H9 (cell line): ENCODE measurements at regions not wholly inside any gene's neighbourhood (a gene's known extent, or its start where the extent isn't known, plus 50 kb on each side); places are given as distances from the start of the nearest gene placed in this dataset.

Experiments used
- DNase-seq: peaks from one replicate; pipeline ENCODE4 v3.0.0-alpha.2; 2017
- H2AFZ ChIP-seq: one replicate; pipeline ENCODE4 v1.6.1; 2013; ENCODE audit warnings: mild to moderate bottlenecking, low read length, control low read depth, moderate library complexity
- H2AK5ac ChIP-seq: 2 replicates; pipeline ENCODE4 v1.6.1; 2013; ENCODE audit warnings: low read length, control low read depth, mixed read lengths; ENCODE audit not compliant: insufficient read length
- H2BK120ac ChIP-seq: one replicate; pipeline ENCODE4 v1.6.1; 2013; ENCODE audit warnings: low read depth, mild to moderate bottlenecking, low read length, control low read depth, inconsistent platforms; ENCODE audit not compliant: poor library complexity, severe bottlenecking
- H2BK12ac ChIP-seq: 2 replicates; pipeline ENCODE4 v1.6.1; 2013; ENCODE audit warnings: low read length, control low read depth, mixed read lengths, low read depth; ENCODE audit not compliant: insufficient read length
- H2BK15ac ChIP-seq: 2 replicates; pipeline ENCODE4 v1.6.1; 2013; ENCODE audit warnings: low read depth, low read length, control low read depth
- H2BK20ac ChIP-seq: one replicate; pipeline ENCODE4 v1.6.1; 2013; ENCODE audit warnings: low read depth, mild to moderate bottlenecking, low read length, control low read depth, inconsistent platforms; ENCODE audit not compliant: poor library complexity, severe bottlenecking
- H2BK5ac ChIP-seq: 2 replicates; pipeline ENCODE4 v1.6.1; 2013; ENCODE audit warnings: low read length, control low read depth, mixed read lengths; ENCODE audit not compliant: insufficient read length
- H3K14ac ChIP-seq: 2 replicates; pipeline ENCODE4 v1.6.1; 2013; ENCODE audit warnings: low read length, control low read depth; ENCODE audit not compliant: insufficient read depth
- H3K18ac ChIP-seq: 2 replicates; pipeline ENCODE4 v1.6.1; 2013; ENCODE audit warnings: low read depth, mild to moderate bottlenecking, mixed read lengths, low read length, control low read depth; ENCODE audit not compliant: insufficient read length
- H3K23ac ChIP-seq: 2 replicates; pipeline ENCODE4 v1.6.1; 2013; ENCODE audit warnings: low read length, control low read depth, mixed read lengths, low read depth; ENCODE audit not compliant: insufficient read length
- H3K23me2 ChIP-seq: 2 replicates; pipeline ENCODE4 v1.6.1; 2013; ENCODE audit warnings: low read depth, mild to moderate bottlenecking, mixed read lengths, low read length, control low read depth; ENCODE audit not compliant: insufficient read length, poor library complexity, severe bottlenecking
- H3K27ac ChIP-seq: 2 replicates; pipeline ENCODE4 v1.5.1; 2013; ENCODE audit warnings: low read length, control low read depth, mixed read lengths, low read depth; ENCODE audit not compliant: insufficient read length
- H3K27me3 ChIP-seq: 2 replicates; pipeline ENCODE4 v1.6.1; 2013; ENCODE audit warnings: low read length, control low read depth, inconsistent platforms; ENCODE audit not compliant: insufficient read depth
- H3K4ac ChIP-seq: 2 replicates; pipeline ENCODE4 v1.6.1; 2013; ENCODE audit warnings: low read depth, mild to moderate bottlenecking, control low read depth, inconsistent platforms, low read length, moderate library complexity
- H3K4me1 ChIP-seq: 2 replicates; pipeline ENCODE4 v1.6.1; 2013; ENCODE audit warnings: low read length, control low read depth, inconsistent platforms; ENCODE audit not compliant: insufficient read depth
- H3K4me2 ChIP-seq: 2 replicates; pipeline ENCODE4 v1.6.1; 2013; ENCODE audit warnings: low read length, control low read depth, mixed read lengths; ENCODE audit not compliant: insufficient read length, insufficient read depth
- H3K56ac ChIP-seq: 2 replicates; pipeline ENCODE4 v1.6.1; 2013; ENCODE audit warnings: low read depth, mild to moderate bottlenecking, mixed read lengths, low read length, control low read depth; ENCODE audit not compliant: insufficient read length
- H3K79me1 ChIP-seq: 2 replicates; pipeline ENCODE4 v1.6.1; 2013; ENCODE audit warnings: low read depth, mild to moderate bottlenecking, moderate library complexity, low read length, control low read depth, inconsistent platforms; ENCODE audit not compliant: insufficient read depth, poor library complexity, severe bottlenecking
- H3K79me2 ChIP-seq: 2 replicates; pipeline ENCODE4 v1.6.1; 2013; ENCODE audit warnings: low read length, control low read depth, inconsistent platforms; ENCODE audit not compliant: insufficient read depth
- H3K9ac ChIP-seq: 2 replicates; pipeline ENCODE4 v1.6.1; 2013; ENCODE audit warnings: low read length, control low read depth, mixed read lengths; ENCODE audit not compliant: insufficient read length; ENCODE audit errors: extremely low read depth
- H3K9me3 ChIP-seq: one replicate; pipeline ENCODE4 v1.6.1; 2013; ENCODE audit warnings: low read depth, low read length, inconsistent platforms; ENCODE audit not compliant: control insufficient read depth
- H3T11ph ChIP-seq: one replicate; pipeline ENCODE4 v1.6.1; 2013; ENCODE audit warnings: mild to moderate bottlenecking, low read length, control low read depth, inconsistent platforms
- H4K20me1 ChIP-seq: one replicate; pipeline ENCODE4 v1.6.1; 2013; ENCODE audit not compliant: control insufficient read depth, insufficient read length, insufficient read depth
- H4K5ac ChIP-seq: 2 replicates; pipeline ENCODE4 v1.6.1; 2013; ENCODE audit warnings: low read depth, mild to moderate bottlenecking, mixed read lengths, low read length, control low read depth; ENCODE audit not compliant: insufficient read length
- H4K8ac ChIP-seq: replicated peaks from 2 replicates; pipeline ENCODE4 v1.6.1; 2013; ENCODE audit warnings: low read length, control low read depth, mixed read lengths, low read depth; ENCODE audit not compliant: insufficient read length
- H4K91ac ChIP-seq: 2 replicates; pipeline ENCODE4 v1.6.1; 2013; ENCODE audit warnings: low read depth, mild to moderate bottlenecking, moderate library complexity, mixed read lengths, low read length, control low read depth; ENCODE audit not compliant: insufficient read length
- H3K27ac Mint-ChIP-seq, 3 experiments: 2 replicates in 2 of 3; 3 replicates in 1 of 3; pipeline ENCODE4 v1.8.0; 2020 to 2021; ENCODE audit warnings: mixed read lengths in 3 of 3, mild to moderate bottlenecking in 1 of 3, moderate library complexity in 1 of 3
- H3K27me3 Mint-ChIP-seq: 2 replicates; pipeline ENCODE4 v1.8.0; 2021; ENCODE audit warnings: low read depth, mild to moderate bottlenecking, moderate library complexity, mixed read lengths
- H3K36me3 Mint-ChIP-seq, 3 experiments: 2 replicates in 2 of 3; 3 replicates in 1 of 3; pipeline ENCODE4 v1.8.0; 2020 to 2021; ENCODE audit warnings: low read depth in 3 of 3, mixed read lengths in 3 of 3; ENCODE audit not compliant: insufficient read depth in 1 of 3
- H3K4me1 Mint-ChIP-seq, 2 experiments: 2 replicates each; pipeline ENCODE4 v1.8.0; 2020; ENCODE audit warnings: mixed read lengths in 2 of 2
- H3K4me3 Mint-ChIP-seq, 2 experiments: 2 replicates in 1 of 2; 3 replicates in 1 of 2; pipeline ENCODE4 v1.8.0; 2020 to 2021; ENCODE audit warnings: mild to moderate bottlenecking in 2 of 2, mixed read lengths in 2 of 2, moderate library complexity in 1 of 2
- H3K9me3 Mint-ChIP-seq, 2 experiments: 2 replicates in 1 of 2; 3 replicates in 1 of 2; pipeline ENCODE4 v1.8.0; 2020; ENCODE audit warnings: mild to moderate bottlenecking in 2 of 2, mixed read lengths in 2 of 2, moderate library complexity in 1 of 2
- WGBS: extraction: QIAGEN DNeasy Blood & Tissue Kit; methylation state at CpG from one replicate; pipeline ENCODE4 v1.1.7; 2013; ENCODE audit warnings: missing lambda C conversion rate, low lambda C conversion rate, mixed read lengths; ENCODE audit not compliant: insufficient read length; ENCODE audit errors: extremely low coverage; 5-methylcytosine and 5-hydroxymethylcytosine counted together
- TF ChIP-seq, protein P1 (sequence below): fragments of 200-600 bp; sonication (generic); conservative IDR thresholded peaks from 3 replicates; pipeline ENCODE4 v1.8.0; 2021; ENCODE audit warnings: antibody characterized with exemption, mild to moderate bottlenecking

DNA sequence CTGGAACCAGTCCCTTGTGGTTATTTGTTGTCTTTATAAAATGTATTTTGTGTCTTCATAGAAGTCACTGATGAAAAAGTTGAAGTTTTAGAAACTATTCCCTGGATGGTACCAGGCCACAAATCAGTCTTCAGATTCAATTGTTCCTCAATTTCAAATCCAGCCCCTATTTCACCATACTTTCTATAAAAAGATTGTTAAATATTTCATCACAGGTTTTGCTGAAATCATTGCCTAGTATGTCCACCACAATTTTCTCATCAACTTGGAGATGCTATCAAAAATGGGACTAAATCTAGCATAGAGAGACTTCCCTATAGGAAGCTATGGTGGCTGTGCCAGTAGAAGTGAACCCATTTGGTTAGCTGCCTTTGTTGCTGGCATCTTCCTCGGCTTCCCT lies 118.5 kb downstream of the RAB18 start:
- no peak overlapping the region for H2BK20ac ChIP-seq
- H3K56ac ChIP-seq: no peak overlapping the region
- H4K91ac ChIP-seq: no peak overlapping the region
- peaks cover 18 to 21% of the 10 kb centered on the region in 2 experiments for H3K4me1 Mint-ChIP-seq
- H2BK120ac ChIP-seq: no peak overlapping the region
- H3K4ac ChIP-seq: no peak overlapping the region
- no peak overlapping the region for H3K4me2 ChIP-seq
- H3K36me3 Mint-ChIP-seq: 0 out of 7 replicates have a peak, but pooled peaks cover 0 to 7% (median 0%) of the 10 kb centered on the region in 3 experiments
- H3K27ac ChIP-seq: no peak overlapping the region
- H4K5ac ChIP-seq: no peak overlapping the region
- H3K4me3 Mint-ChIP-seq: no peak overlapping the region
- no peaks in the 10 kb centered on the region for H3K79me2 ChIP-seq
- no peak overlapping the region for H3K18ac ChIP-seq
- TF ChIP-seq, protein P1, sequence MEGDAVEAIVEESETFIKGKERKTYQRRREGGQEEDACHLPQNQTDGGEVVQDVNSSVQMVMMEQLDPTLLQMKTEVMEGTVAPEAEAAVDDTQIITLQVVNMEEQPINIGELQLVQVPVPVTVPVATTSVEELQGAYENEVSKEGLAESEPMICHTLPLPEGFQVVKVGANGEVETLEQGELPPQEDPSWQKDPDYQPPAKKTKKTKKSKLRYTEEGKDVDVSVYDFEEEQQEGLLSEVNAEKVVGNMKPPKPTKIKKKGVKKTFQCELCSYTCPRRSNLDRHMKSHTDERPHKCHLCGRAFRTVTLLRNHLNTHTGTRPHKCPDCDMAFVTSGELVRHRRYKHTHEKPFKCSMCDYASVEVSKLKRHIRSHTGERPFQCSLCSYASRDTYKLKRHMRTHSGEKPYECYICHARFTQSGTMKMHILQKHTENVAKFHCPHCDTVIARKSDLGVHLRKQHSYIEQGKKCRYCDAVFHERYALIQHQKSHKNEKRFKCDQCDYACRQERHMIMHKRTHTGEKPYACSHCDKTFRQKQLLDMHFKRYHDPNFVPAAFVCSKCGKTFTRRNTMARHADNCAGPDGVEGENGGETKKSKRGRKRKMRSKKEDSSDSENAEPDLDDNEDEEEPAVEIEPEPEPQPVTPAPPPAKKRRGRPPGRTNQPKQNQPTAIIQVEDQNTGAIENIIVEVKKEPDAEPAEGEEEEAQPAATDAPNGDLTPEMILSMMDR: no peak
- H3K14ac ChIP-seq: no peak overlapping the region
- H3T11ph ChIP-seq: no peak overlapping the region
- H3K27me3 Mint-ChIP-seq: peaks cover 5% of the 10 kb centered on the region
- no peaks in the 10 kb centered on the region for H4K20me1 ChIP-seq
- H3K23ac ChIP-seq: no peak overlapping the region
- H3K79me1 ChIP-seq: no peaks in the 10 kb centered on the region
- H2BK15ac ChIP-seq: no peak overlapping the region
- H3K23me2 ChIP-seq: no peaks in the 10 kb centered on the region
- H3K9me3 ChIP-seq: no peaks in the 10 kb centered on the region
- peaks cover 0 to 3% of the 10 kb centered on the region in 2 experiments; a peak in 2 of 5 replicates for H3K9me3 Mint-ChIP-seq
- H2BK5ac ChIP-seq: no peak overlapping the region
- H3K27ac Mint-ChIP-seq: no peak overlapping the region
- no peaks in the 10 kb centered on the region for H3K27me3 ChIP-seq
- no CpG with 5 or more reads among the region's 1 CpG for WGBS
- H2AFZ ChIP-seq: no peak overlapping the region
- peaks cover 2% of the 10 kb centered on the region; the same call in 1 of the 2 replicates for H3K4me1 ChIP-seq
- H4K8ac ChIP-seq: no peak overlapping the region
- H2BK12ac ChIP-seq: no peak overlapping the region
- no peak for DNase-seq
- no peak overlapping the region for H2AK5ac ChIP-seq
- no peak overlapping the region for H3K9ac ChIP-seq
